OCI-LY1 (cell line): ENCODE measurements at regions not wholly inside any gene's neighbourhood (a gene's known extent, or its start where the extent isn't known, plus 50 kb on each side); places are given as distances from the start of the nearest gene placed in this dataset.

Experiments
- H2AFZ ChIP-seq: fragments of 200-600 bp; sonication (generic), shearing (Covaris generic); 2 replicates; pipeline ENCODE4 v1.6.0; 2014; ENCODE audit warnings: antibody characterized with exemption, mild to moderate bottlenecking, low read length
- H3F3A ChIP-seq: fragments of 200-600 bp; sonication (generic), shearing (Covaris generic); 2 replicates; pipeline ENCODE4 v1.6.0; 2014; ENCODE audit warnings: mild to moderate bottlenecking, antibody characterized with exemption, low read length, moderate library complexity; ENCODE audit not compliant: insufficient read depth
- H3K27ac ChIP-seq: fragments of 200-600 bp; sonication (generic); 2 replicates; pipeline ENCODE4 v1.5.1; 2014; ENCODE audit warnings: low read length, mixed run types, mild to moderate bottlenecking, low read depth; ENCODE audit not compliant: poor library complexity, severe bottlenecking
- H3K27me3 ChIP-seq: fragments of 200-600 bp; sonication (generic); 2 replicates; pipeline ENCODE4 v1.6.0; 2014; ENCODE audit warnings: antibody characterized with exemption, mild to moderate bottlenecking, low read length, moderate library complexity; ENCODE audit not compliant: insufficient read depth
- H3K36me3 ChIP-seq: fragments of 200-600 bp; sonication (generic); 2 replicates; pipeline ENCODE4 v1.6.1; 2014; ENCODE audit warnings: mild to moderate bottlenecking, antibody characterized with exemption, low read length, moderate library complexity, mixed read lengths; ENCODE audit not compliant: insufficient read depth
- H3K4me1 ChIP-seq: fragments of 200-600 bp; sonication (generic); 2 replicates; pipeline ENCODE4 v1.5.1; 2014; ENCODE audit warnings: mild to moderate bottlenecking, low read length, moderate library complexity; ENCODE audit not compliant: insufficient read depth, severe bottlenecking
- H3K4me2 ChIP-seq: fragments of 200-600 bp; sonication (generic), shearing (Covaris generic); 2 replicates; pipeline ENCODE4 v1.6.1; 2014; ENCODE audit warnings: low read length
- H3K4me3 ChIP-seq: fragments of 200-600 bp; sonication (generic); 2 replicates; pipeline ENCODE4 v1.5.1; 2014; ENCODE audit warnings: low read length, low read depth, mild to moderate bottlenecking, mixed read lengths; ENCODE audit not compliant: poor library complexity, severe bottlenecking
- H3K79me2 ChIP-seq: fragments of 200-600 bp; shearing (Covaris generic); 2 replicates; pipeline ENCODE4 v1.6.1; 2016; ENCODE audit warnings: mixed run types, low read length, mixed read lengths; ENCODE audit not compliant: insufficient read depth
- H3K9ac ChIP-seq: fragments of 200-600 bp; sonication (generic), shearing (Covaris generic); 2 replicates; pipeline ENCODE4 v1.6.1; 2014; ENCODE audit warnings: mild to moderate bottlenecking, low read length, mixed read lengths
- H3K9me2 ChIP-seq: fragments of 200-600 bp; sonication (generic), shearing (Covaris generic); 2 replicates; pipeline ENCODE4 v1.6.1; 2014; ENCODE audit warnings: low read depth, mild to moderate bottlenecking, low read length, mixed read lengths
- H3K9me3 ChIP-seq: fragments of 200-600 bp; shearing (Covaris generic); 2 replicates; pipeline ENCODE4 v1.6.1; 2014; ENCODE audit warnings: low read length, mixed read lengths
- H4K20me1 ChIP-seq: fragments of 200-600 bp; sonication (generic), shearing (Covaris generic); 2 replicates; pipeline ENCODE4 v1.6.0; 2016; ENCODE audit warnings: mild to moderate bottlenecking, low read length; ENCODE audit not compliant: insufficient read depth
- CTCF ChIP-seq: fragments of 200-600 bp; sonication (generic), shearing (Covaris generic); IDR thresholded peaks from 2 replicates; pipeline ENCODE4 v1.5.1; 2017; ENCODE audit warnings: mild to moderate bottlenecking, antibody characterized with exemption, low read length, moderate library complexity, mixed read lengths
- EZH2 ChIP-seq: fragments of 200-600 bp; sonication (generic), shearing (Covaris generic); IDR thresholded peaks from 2 replicates; pipeline ENCODE4 v1.8.0; 2017; ENCODE audit warnings: borderline replicate concordance, mixed run types, mild to moderate bottlenecking, antibody characterized with exemption, low read length, moderate library complexity, mixed read lengths

GRCh38 chr13:53694814-53695532, 666.4 kb downstream of the OLFM4 start:
- H3K4me1 ChIP-seq: no peaks in the 10 kb centered on the region
- TF ChIP-seq EZH2: no peak
- TF ChIP-seq CTCF: no peak
- H3K4me3 ChIP-seq: no peak overlapping the region
- no peak overlapping the region for H2AFZ ChIP-seq
- no peaks in the 10 kb centered on the region for H3K36me3 ChIP-seq
- H3K27me3 ChIP-seq: no peaks in the 10 kb centered on the region
- H3K79me2 ChIP-seq: no peaks in the 10 kb centered on the region
- no peaks in the 10 kb centered on the region for H3F3A ChIP-seq
- H3K9me2 ChIP-seq: no peaks in the 10 kb centered on the region
- H4K20me1 ChIP-seq: no peaks in the 10 kb centered on the region
- no peak overlapping the region for H3K27ac ChIP-seq
- no peaks in the 10 kb centered on the region for H3K9me3 ChIP-seq
- H3K9ac ChIP-seq: no peak overlapping the region
- no peak overlapping the region for H3K4me2 ChIP-seq

GRCh38 chr13:53703371-53704080, 674.9 kb downstream of the OLFM4 start:
- Histone ChIP-seq H3K27me3 (no peaks in the 10 kb centered on the region), H2AFZ (no peak overlapping the region), H3K4me2 (no peak overlapping the region), H3K9me3 (no peaks in the 10 kb centered on the region), H3K79me2 (no peaks in the 10 kb centered on the region), H3K36me3 (no peaks in the 10 kb centered on the region), H3K4me3 (no peak overlapping the region), H3K9ac (no peak overlapping the region), H3K4me1 (no peaks in the 10 kb centered on the region), H3K9me2 (no peaks in the 10 kb centered on the region), H3K27ac (no peak overlapping the region), H3F3A (no peaks in the 10 kb centered on the region), H4K20me1 (no peaks in the 10 kb centered on the region)
- TF ChIP-seq EZH2: no peak
- TF ChIP-seq CTCF: no peak

- TF ChIP-seq EZH2 (no peak), CTCF (no peak)
- no peak overlapping the region for H3K9ac ChIP-seq
- no peak overlapping the region for H3K4me2 ChIP-seq
- H3K36me3 ChIP-seq: no peaks in the 10 kb centered on the region
- no peak overlapping the region for H3K4me3 ChIP-seq
- H3K79me2 ChIP-seq: no peaks in the 10 kb centered on the region
- no peaks in the 10 kb centered on the region for H3K27me3 ChIP-seq
- no peaks in the 10 kb centered on the region for H3K9me2 ChIP-seq
- H3K27ac ChIP-seq: no peak overlapping the region
- no peak overlapping the region for H2AFZ ChIP-seq
- no peaks in the 10 kb centered on the region for H3K4me1 ChIP-seq
- no peaks in the 10 kb centered on the region for H3K9me3 ChIP-seq
- no peaks in the 10 kb centered on the region for H4K20me1 ChIP-seq
- no peaks in the 10 kb centered on the region for H3F3A ChIP-seq
Measured at GRCh38 chr13:53719281-53719680, 690.7 kb downstream of the OLFM4 start.
